IMR-90 (cell line): ENCODE measurements at regions not wholly inside any gene's neighbourhood (a gene's known extent, or its start where the extent isn't known, plus 50 kb on each side); places are given as distances from the start of the nearest gene placed in this dataset.

Experiments used
- CEBPB ChIP-seq: IDR thresholded peaks from 2 replicates; pipeline ENCODE4 v1.6.1; 2012; ENCODE audit warnings: low read depth, low read length, improper control_type of control experiment
- CHD1 ChIP-seq: IDR thresholded peaks from 2 replicates; pipeline ENCODE4 v1.6.1; 2012; ENCODE audit warnings: low read depth, low read length, improper control_type of control experiment
- FOS ChIP-seq: fragments of 150-350 bp; IDR thresholded peaks from 2 replicates; pipeline ENCODE4 v1.6.1; 2016; ENCODE audit warnings: low read depth, low read length
- MAFK ChIP-seq: IDR thresholded peaks from 2 replicates; pipeline ENCODE4 v1.6.1; 2012; ENCODE audit warnings: low read depth, low read length, improper control_type of control experiment
- MAZ ChIP-seq: IDR thresholded peaks from 2 replicates; pipeline ENCODE4 v1.6.1; 2012; ENCODE audit warnings: low read depth, mild to moderate bottlenecking, low read length, improper control_type of control experiment, moderate library complexity, borderline replicate concordance
- MXI1 ChIP-seq: IDR thresholded peaks from 2 replicates; pipeline ENCODE4 v1.6.1; 2012; ENCODE audit warnings: low read depth, mild to moderate bottlenecking, low read length, moderate library complexity, borderline replicate concordance
- POLR2A ChIP-seq: IDR thresholded peaks from 2 replicates; pipeline ENCODE4 v1.6.1; 2012; ENCODE audit warnings: mild to moderate bottlenecking, low read depth, low read length
- RAD21 ChIP-seq: IDR thresholded peaks from 2 replicates; pipeline ENCODE4 v1.6.1; 2012; ENCODE audit warnings: low read length, improper control_type of control experiment
- RCOR1 ChIP-seq: IDR thresholded peaks from 2 replicates; pipeline ENCODE4 v1.6.1; 2012; ENCODE audit warnings: mild to moderate bottlenecking, low read length, improper control_type of control experiment; ENCODE audit not compliant: insufficient replicate concordance
- TF ChIP-seq, protein P1 (sequence below): conservative IDR thresholded peaks from 2 replicates; pipeline ENCODE4 v1.5.1; 2012; ENCODE audit warnings: mild to moderate bottlenecking, low read depth, low read length, improper control_type of control experiment
- TF ChIP-seq, protein P2 (sequence below): fragments of 150-350 bp; IDR thresholded peaks from 2 replicates; pipeline ENCODE4 v1.6.1; 2017; ENCODE audit warnings: mild to moderate bottlenecking, antibody characterized with exemption, low read length, low read depth
- TF ChIP-seq, protein P3 (sequence below): fragments of 150-350 bp; IDR thresholded peaks from 2 replicates; pipeline ENCODE4 v1.6.1; 2016; ENCODE audit warnings: low read depth, mild to moderate bottlenecking, low read length, moderate library complexity, borderline replicate concordance

DNA sequence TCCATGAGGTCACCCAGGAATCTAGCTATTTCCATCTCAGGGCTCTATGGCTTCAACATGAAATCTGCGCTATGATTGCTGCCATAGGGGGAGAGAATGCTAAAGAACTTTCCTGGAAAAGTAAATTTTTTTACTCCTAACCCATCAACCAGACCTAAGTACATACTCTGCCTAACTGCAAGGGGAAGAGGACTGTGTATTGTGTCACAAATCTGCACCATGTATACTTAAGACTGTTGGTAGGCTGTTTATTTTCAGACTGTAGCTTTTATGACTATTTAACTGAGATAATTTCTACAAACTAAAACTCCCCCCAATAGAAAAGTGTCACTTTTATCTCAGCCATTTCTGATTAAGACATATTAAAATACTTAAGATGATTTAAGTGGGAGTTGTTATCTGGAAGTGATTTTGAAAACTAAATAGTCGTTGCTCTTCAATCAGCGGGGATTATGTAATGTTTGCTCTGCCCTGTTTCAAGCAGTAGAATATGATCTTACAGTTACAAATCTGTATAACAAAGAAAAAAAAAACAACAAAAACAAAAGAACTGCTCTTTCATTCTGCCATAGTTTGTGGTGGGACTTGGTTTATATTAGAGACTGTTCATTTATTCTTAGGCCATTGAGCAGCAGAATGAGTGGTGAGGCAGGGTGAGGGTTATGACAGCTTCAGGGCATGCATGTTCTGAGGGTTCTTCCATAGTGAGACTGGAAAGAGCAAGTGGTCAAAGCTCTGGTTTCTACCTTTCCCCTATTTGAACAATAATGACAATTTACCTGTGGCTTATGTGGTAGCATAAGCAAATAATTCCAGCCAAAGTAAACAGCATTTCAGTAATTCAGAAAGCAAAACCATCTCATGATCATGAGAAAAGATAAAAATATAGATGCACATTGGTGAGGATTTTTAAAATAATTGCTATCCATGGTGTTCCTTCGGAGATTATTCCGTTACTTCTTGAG is 126.3 kb upstream of the CEP162 start:
- TF ChIP-seq, protein P1, sequence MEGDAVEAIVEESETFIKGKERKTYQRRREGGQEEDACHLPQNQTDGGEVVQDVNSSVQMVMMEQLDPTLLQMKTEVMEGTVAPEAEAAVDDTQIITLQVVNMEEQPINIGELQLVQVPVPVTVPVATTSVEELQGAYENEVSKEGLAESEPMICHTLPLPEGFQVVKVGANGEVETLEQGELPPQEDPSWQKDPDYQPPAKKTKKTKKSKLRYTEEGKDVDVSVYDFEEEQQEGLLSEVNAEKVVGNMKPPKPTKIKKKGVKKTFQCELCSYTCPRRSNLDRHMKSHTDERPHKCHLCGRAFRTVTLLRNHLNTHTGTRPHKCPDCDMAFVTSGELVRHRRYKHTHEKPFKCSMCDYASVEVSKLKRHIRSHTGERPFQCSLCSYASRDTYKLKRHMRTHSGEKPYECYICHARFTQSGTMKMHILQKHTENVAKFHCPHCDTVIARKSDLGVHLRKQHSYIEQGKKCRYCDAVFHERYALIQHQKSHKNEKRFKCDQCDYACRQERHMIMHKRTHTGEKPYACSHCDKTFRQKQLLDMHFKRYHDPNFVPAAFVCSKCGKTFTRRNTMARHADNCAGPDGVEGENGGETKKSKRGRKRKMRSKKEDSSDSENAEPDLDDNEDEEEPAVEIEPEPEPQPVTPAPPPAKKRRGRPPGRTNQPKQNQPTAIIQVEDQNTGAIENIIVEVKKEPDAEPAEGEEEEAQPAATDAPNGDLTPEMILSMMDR, result no peak
- TF ChIP-seq CHD1 (no peak), POLR2A (no peak), RCOR1 (no peak), MXI1 (no peak), MAFK (no peak), MAZ (no peak), RAD21 (no peak), CEBPB (no peak), FOS (no peak)
- TF ChIP-seq, protein P2, sequence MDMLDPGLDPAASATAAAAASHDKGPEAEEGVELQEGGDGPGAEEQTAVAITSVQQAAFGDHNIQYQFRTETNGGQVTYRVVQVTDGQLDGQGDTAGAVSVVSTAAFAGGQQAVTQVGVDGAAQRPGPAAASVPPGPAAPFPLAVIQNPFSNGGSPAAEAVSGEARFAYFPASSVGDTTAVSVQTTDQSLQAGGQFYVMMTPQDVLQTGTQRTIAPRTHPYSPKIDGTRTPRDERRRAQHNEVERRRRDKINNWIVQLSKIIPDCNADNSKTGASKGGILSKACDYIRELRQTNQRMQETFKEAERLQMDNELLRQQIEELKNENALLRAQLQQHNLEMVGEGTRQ, result no peak
- TF ChIP-seq, protein P3, sequence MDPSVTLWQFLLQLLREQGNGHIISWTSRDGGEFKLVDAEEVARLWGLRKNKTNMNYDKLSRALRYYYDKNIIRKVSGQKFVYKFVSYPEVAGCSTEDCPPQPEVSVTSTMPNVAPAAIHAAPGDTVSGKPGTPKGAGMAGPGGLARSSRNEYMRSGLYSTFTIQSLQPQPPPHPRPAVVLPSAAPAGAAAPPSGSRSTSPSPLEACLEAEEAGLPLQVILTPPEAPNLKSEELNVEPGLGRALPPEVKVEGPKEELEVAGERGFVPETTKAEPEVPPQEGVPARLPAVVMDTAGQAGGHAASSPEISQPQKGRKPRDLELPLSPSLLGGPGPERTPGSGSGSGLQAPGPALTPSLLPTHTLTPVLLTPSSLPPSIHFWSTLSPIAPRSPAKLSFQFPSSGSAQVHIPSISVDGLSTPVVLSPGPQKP, result no peak
